Kidney capillary endothelial cell (primary cell): ENCODE measurements at regions not wholly inside any gene's neighbourhood (a gene's known extent, or its start where the extent isn't known, plus 50 kb on each side); places are given as distances from the start of the nearest gene placed in this dataset.

Experiments used
- DNase-seq: peaks from one replicate; pipeline ENCODE4 v3.0.0-alpha.2; 2018; ENCODE audit warnings: low spot score

GRCh38 chr13:107475753-107476453 is 739.4 kb downstream of the LIG4 start:
- DNase-seq, result no peak

- no peak for DNase-seq
Measured at GRCh38 chr13:107473253-107473652, 742.1 kb downstream of the LIG4 start.

GRCh38 chr13:107466326-107467099 is 748.8 kb downstream of the LIG4 start:
- DNase-seq, result peak; percentile 42

- no peak for DNase-seq
Measured at GRCh38 chr13:107462501-107462900, 752.8 kb downstream of the LIG4 start.

- DNase-seq, result no peak
Measured at GRCh38 chr13:107461751-107462150, 753.6 kb downstream of the LIG4 start.

- no peak for DNase-seq
Measured at GRCh38 chr13:107459430-107459829, 755.9 kb downstream of the LIG4 start.

GRCh38 chr13:107458269-107458668 is 757.1 kb downstream of the LIG4 start:
- no peak for DNase-seq

- no peak for DNase-seq
Measured at GRCh38 chr13:107457686-107458085, 757.6 kb downstream of the LIG4 start.

- DNase-seq, result no peak
Measured at GRCh38 chr13:107456431-107456830, 758.9 kb downstream of the LIG4 start.

- DNase-seq, result no peak
Measured at GRCh38 chr13:107452833-107453232, 762.5 kb downstream of the LIG4 start.

GRCh38 chr13:107450931-107451330 is 764.4 kb downstream of the LIG4 start:
- peak; percentile 95 for DNase-seq

GRCh38 chr13:107450431-107450830 is 764.9 kb downstream of the LIG4 start:
- no peak for DNase-seq

- DNase-seq, result no peak
Measured at GRCh38 chr13:107447591-107447990, 767.7 kb downstream of the LIG4 start.

- DNase-seq, result peak; percentile 23
Measured at GRCh38 chr13:107441279-107441678, 774.1 kb downstream of the LIG4 start.

- no peak for DNase-seq
Measured at GRCh38 chr13:107438251-107438650, 777.1 kb downstream of the LIG4 start.

GRCh38 chr13:107434347-107434746 is 781.0 kb downstream of the LIG4 start:
- no peak for DNase-seq

- DNase-seq, result no peak
Measured at GRCh38 chr13:107427536-107427935, 787.8 kb downstream of the LIG4 start.

GRCh38 chr13:107422421-107422820 is 792.9 kb downstream of the LIG4 start:
- DNase-seq, result no peak

- DNase-seq, result peak; percentile 12
Measured at GRCh38 chr13:107421951-107422350, 793.4 kb downstream of the LIG4 start.

GRCh38 chr13:107421028-107421427 is 794.3 kb downstream of the LIG4 start:
- no peak for DNase-seq

GRCh38 chr13:107413005-107413404 is 802.3 kb downstream of the LIG4 start:
- DNase-seq, result no peak

GRCh38 chr13:107407074-107407473 is 808.3 kb downstream of the LIG4 start:
- DNase-seq, result peak; percentile 16

GRCh38 chr13:107395927-107396662 is 819.2 kb downstream of the LIG4 start:
- DNase-seq, result no peak
